H1 (cell line): ENCODE measurements at regions not wholly inside any gene's neighbourhood (a gene's known extent, or its start where the extent isn't known, plus 50 kb on each side); places are given as distances from the start of the nearest gene placed in this dataset.

Experiments
- CTCF ChIA-PET: fragments of 300-600 bp; sonication (Branson Sonifier 250); formaldehyde crosslinking; loops from one replicate; lab custom pipeline; 2021; ENCODE audit not compliant: partially characterized antibody; lab: Charles Lee
- POLR2A ChIA-PET: fragments of 300-600 bp; sonication (Branson Sonifier 250); formaldehyde crosslinking; loops from one replicate; lab custom pipeline; 2021; ENCODE audit warnings: inconsistent platforms; ENCODE audit not compliant: partially characterized antibody; lab: Charles Lee
- DNase-seq, 2 experiments: peaks; one replicate each; pipeline versions ENCODE4 v3.0.0 to v3.0.0-alpha.2; 2010 to 2022; ENCODE audit warnings: low spot score in 2 of 2, low read depth in 1 of 2, mixed read lengths in 1 of 2
- FAIRE-seq: peaks from 2 replicates; lab custom pipeline; 2011; peaks lifted over from hg19 to GRCh38; lab: Jason Lieb, UNC
- H2AFZ ChIP-seq: 2 replicates; pipeline ENCODE4 v1.8.1; 2012; ENCODE audit warnings: low read length, inconsistent platforms
- H2AK5ac ChIP-seq: 2 replicates; pipeline ENCODE4 v1.6.1; 2013; ENCODE audit warnings: low read depth, low read length
- H2BK120ac ChIP-seq: replicated peaks from 2 replicates; pipeline ENCODE3; 2013; ENCODE audit warnings: low read depth, low read length, inconsistent platforms
- H2BK12ac ChIP-seq: 2 replicates; pipeline ENCODE4 v1.6.1; 2013; ENCODE audit warnings: low read depth, low read length
- H2BK15ac ChIP-seq: 2 replicates; pipeline ENCODE4 v1.6.1; 2013; ENCODE audit warnings: low read length
- H2BK20ac ChIP-seq: 2 replicates; pipeline ENCODE4 v1.6.1; 2013; ENCODE audit warnings: low read length
- H2BK5ac ChIP-seq: 2 replicates; pipeline ENCODE4 v1.6.1; 2013; ENCODE audit warnings: low read depth, low read length
- H3K14ac ChIP-seq: 2 replicates; pipeline ENCODE4 v1.6.1; 2013; ENCODE audit warnings: inconsistent platforms; ENCODE audit not compliant: insufficient read length
- H3K18ac ChIP-seq: 2 replicates; pipeline ENCODE4 v1.6.1; 2013; ENCODE audit warnings: low read length; ENCODE audit errors: extremely low read depth
- H3K23ac ChIP-seq: 2 replicates; pipeline ENCODE4 v1.6.1; 2013; ENCODE audit warnings: inconsistent platforms; ENCODE audit not compliant: insufficient read length
- H3K23me2 ChIP-seq: 2 replicates; pipeline ENCODE4 v1.6.1; 2013; ENCODE audit warnings: low read depth, low read length
- H3K27ac ChIP-seq: 2 replicates; pipeline ENCODE4 v1.6.1; 2011; ENCODE audit warnings: low read depth, low read length, inconsistent platforms
- H3K27me3 ChIP-seq, 4 experiments: replicated peaks in 1 of 4; 1 replicate in 1 of 4; 2 replicates in 3 of 4; pipeline versions ENCODE4 v1.6.1 to v1.8.1; 2011 to 2013; ENCODE audit warnings: low read length in 3 of 4, mild to moderate bottlenecking in 3 of 4, inconsistent platforms in 2 of 4, mixed read lengths in 2 of 4, moderate library complexity in 1 of 4; ENCODE audit not compliant: control insufficient read depth in 3 of 4, insufficient read depth in 3 of 4; ENCODE audit errors: extremely low read depth in 1 of 4
- H3K36me3 ChIP-seq, 4 experiments: 2 replicates each; pipeline versions ENCODE4 v1.6.1 to v1.8.1; 2011 to 2013; ENCODE audit warnings: mild to moderate bottlenecking in 4 of 4, low read length in 3 of 4, moderate library complexity in 2 of 4, control low read depth in 1 of 4, inconsistent platforms in 1 of 4; ENCODE audit not compliant: insufficient read depth in 4 of 4, control insufficient read depth in 2 of 4
- H3K4ac ChIP-seq: replicated peaks from 2 replicates; pipeline ENCODE3; 2013; ENCODE audit warnings: low read length, low read depth, mixed read lengths, inconsistent platforms; ENCODE audit not compliant: insufficient read length
- H3K4me1 ChIP-seq, 4 experiments: replicated peaks in 1 of 4; 1 replicate in 1 of 4; 2 replicates in 3 of 4; pipeline versions ENCODE4 v1.6.1 to v1.8.1; 2011 to 2013; ENCODE audit warnings: low read length in 3 of 4, inconsistent platforms in 2 of 4, mixed read lengths in 1 of 4; ENCODE audit not compliant: insufficient read depth in 4 of 4, control insufficient read depth in 3 of 4
- H3K4me2 ChIP-seq, 2 experiments: 2 replicates each; pipeline versions ENCODE4 v1.6.1 to v1.8.1; 2011 to 2013; ENCODE audit warnings: low read depth in 2 of 2, low read length in 2 of 2, control low read depth in 1 of 2, inconsistent platforms in 1 of 2, mild to moderate bottlenecking in 1 of 2; ENCODE audit not compliant: insufficient read depth in 1 of 2
- H3K4me3 ChIP-seq, 4 experiments: fragments of 200-600, 300-600 bp in 1 of 4; sonication (generic), shearing (Covaris generic), sonication (Bioruptor Twin) in 1 of 4; 2 replicates each; pipeline versions ENCODE4 v1.5.1 to v1.8.1; 2011 to 2016; ENCODE audit warnings: low read length in 4 of 4, low read depth in 3 of 4, control low read depth in 2 of 4, inconsistent platforms in 2 of 4, mild to moderate bottlenecking in 2 of 4, mixed read lengths in 1 of 4, moderate library complexity in 1 of 4; ENCODE audit not compliant: insufficient read depth in 2 of 4; ENCODE audit errors: extremely low read depth in 1 of 4
- H3K56ac ChIP-seq: replicated peaks from 2 replicates; pipeline ENCODE3; 2013; ENCODE audit warnings: low read depth, mild to moderate bottlenecking, mixed read lengths, low read length, inconsistent platforms; ENCODE audit not compliant: insufficient read length
- H3K79me1 ChIP-seq: 2 replicates; pipeline ENCODE4 v1.6.1; 2013; ENCODE audit warnings: low read depth, low read length, control low read depth
- H3K79me2 ChIP-seq, 2 experiments: 2 replicates each; pipeline versions ENCODE4 v1.6.1 to v1.8.1; 2012 to 2013; ENCODE audit warnings: low read length in 2 of 2, mild to moderate bottlenecking in 2 of 2, inconsistent platforms in 1 of 2; ENCODE audit not compliant: insufficient read depth in 2 of 2, control insufficient read depth in 1 of 2
- H3K9ac ChIP-seq, 4 experiments: replicated peaks in 1 of 4; 1 replicate in 1 of 4; 2 replicates in 3 of 4; pipeline versions ENCODE4 v1.6.1 to v1.8.1; 2011 to 2013; ENCODE audit warnings: low read depth in 3 of 4, low read length in 3 of 4, control low read depth in 2 of 4, mild to moderate bottlenecking in 2 of 4, moderate library complexity in 2 of 4, inconsistent platforms in 1 of 4; ENCODE audit errors: extremely low read depth in 1 of 4
- H3K9me3 ChIP-seq, 2 experiments: 2 replicates each; pipeline versions ENCODE4 v1.6.1 to v1.8.1; 2012 to 2013; ENCODE audit warnings: mild to moderate bottlenecking in 2 of 2, moderate library complexity in 2 of 2, control low read depth in 1 of 2, inconsistent platforms in 1 of 2, low read depth in 1 of 2, low read length in 1 of 2, mixed read lengths in 1 of 2; ENCODE audit not compliant: insufficient read depth in 2 of 2
- H4K20me1 ChIP-seq, 2 experiments: replicated peaks in 1 of 2; 2 replicates each; pipeline versions ENCODE3 to v1.8.1; 2011 to 2013; ENCODE audit warnings: inconsistent platforms in 2 of 2, low read length in 2 of 2, mild to moderate bottlenecking in 1 of 2; ENCODE audit not compliant: insufficient read depth in 2 of 2, control insufficient read depth in 1 of 2
- H4K5ac ChIP-seq: 2 replicates; pipeline ENCODE4 v1.6.1; 2013; ENCODE audit warnings: low read length, low read depth, mixed read lengths, inconsistent platforms; ENCODE audit not compliant: insufficient read length
- H4K8ac ChIP-seq: 2 replicates; pipeline ENCODE4 v1.8.0; 2013; ENCODE audit warnings: mild to moderate bottlenecking, moderate library complexity, low read length, inconsistent platforms; ENCODE audit not compliant: insufficient read depth; ENCODE audit errors: extremely low read depth
- H4K91ac ChIP-seq: replicated peaks from 2 replicates; pipeline ENCODE3; 2013; ENCODE audit warnings: low read length, mixed read lengths, inconsistent platforms; ENCODE audit not compliant: insufficient read length
- ASH2L ChIP-seq: fragments of 200-600, 300-600 bp; sonication (generic); IDR thresholded peaks from one replicate; pipeline ENCODE4 v1.7.1; 2017; ENCODE audit warnings: low read length
- BCL11A ChIP-seq, 2 experiments: IDR thresholded peaks; one replicate each; pipeline ENCODE4 v1.6.1; 2011; ENCODE audit warnings: low read depth in 2 of 2, low read length in 2 of 2, mild to moderate bottlenecking in 2 of 2
- EGR1 ChIP-seq: IDR thresholded peaks from 2 replicates; pipeline ENCODE4 v1.6.1; 2011; ENCODE audit warnings: low read depth, low read length, borderline replicate concordance
- FOSL1 ChIP-seq: IDR thresholded peaks from 2 replicates; pipeline ENCODE4 v1.6.1; 2011; ENCODE audit warnings: mild to moderate bottlenecking, low read depth, low read length, moderate library complexity; ENCODE audit not compliant: insufficient read depth
- RAD21 ChIP-seq, 2 experiments: IDR thresholded peaks in 1 of 2; conservative IDR thresholded peaks in 1 of 2; 2 replicates each; pipeline ENCODE4 v1.6.1; 2011; ENCODE audit warnings: low read depth in 2 of 2, low read length in 2 of 2, improper control_type of control experiment in 1 of 2, inconsistent platforms in 1 of 2, mild to moderate bottlenecking in 1 of 2, moderate library complexity in 1 of 2
- RBBP5 ChIP-seq: IDR thresholded peaks from 2 replicates; pipeline ENCODE4 v1.7.1; 2012; ENCODE audit warnings: low read depth, mild to moderate bottlenecking, inconsistent platforms, low read length, moderate library complexity, borderline replicate concordance
- SAP30 ChIP-seq: fragments of 300-600 bp; sonication (generic); IDR thresholded peaks from 2 replicates; pipeline ENCODE4 v1.7.1; 2012; ENCODE audit warnings: low read length, moderate library complexity, mild to moderate bottlenecking, inconsistent platforms; ENCODE audit not compliant: insufficient read depth, insufficient replicate concordance
- TEAD4 ChIP-seq: IDR thresholded peaks from 2 replicates; pipeline ENCODE4 v1.6.1; 2012; ENCODE audit warnings: low read depth, low read length, inconsistent platforms, mixed read lengths
- WGBS, 2 experiments: shearing (Covaris generic) in 1 of 2; methylation state at CpG; one replicate each; pipeline versions ENCODE4 v1.1.6 to v1.1.7; 2013 to 2015; ENCODE audit warnings: low lambda C conversion rate in 2 of 2, mixed read lengths in 2 of 2, inconsistent platforms in 1 of 2, low coverage in 1 of 2, missing lambda C conversion rate in 1 of 2; ENCODE audit not compliant: insufficient replicate concordance in 2 of 2, insufficient coverage in 1 of 2, insufficient read length in 1 of 2; ENCODE audit errors: extremely low coverage in 1 of 2, missing lambda C conversion rate in 1 of 2; 5-methylcytosine and 5-hydroxymethylcytosine counted together

DNA sequence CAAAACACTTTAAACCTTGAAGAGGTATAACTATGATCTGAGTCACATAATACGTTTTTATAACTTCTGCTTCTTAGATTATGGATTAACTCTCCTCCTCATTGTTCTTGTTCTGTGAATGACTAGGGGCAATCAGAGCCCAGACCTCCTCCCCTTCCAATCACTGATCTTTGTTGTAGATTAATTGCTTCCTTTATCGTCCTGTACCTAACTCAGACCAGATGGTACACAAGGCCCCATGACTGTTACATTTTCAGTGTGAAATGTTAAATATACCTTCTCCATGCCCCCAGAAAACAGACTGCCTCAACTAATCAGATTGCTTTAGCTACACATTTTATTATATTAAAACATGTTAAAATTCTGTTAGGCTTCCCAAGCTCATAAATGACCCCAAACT is 211.7 kb downstream of the RNF152 start:
- Histone ChIP-seq H4K8ac (no peak overlapping the region), H3K9me3 (peaks cover 4 to 9% of the 10 kb centered on the region in 2 experiments), H3K4ac (no peak overlapping the region), H2BK15ac (no peak overlapping the region), H3K18ac (no peak overlapping the region), H3K23me2 (no peaks in the 10 kb centered on the region), H4K5ac (no peak overlapping the region), H4K20me1 (no peaks in the 10 kb centered on the region), H3K9ac (no peak overlapping the region), H3K27ac (no peak overlapping the region), H3K4me3 (no peak overlapping the region), H3K79me1 (no peaks in the 10 kb centered on the region), H3K4me2 (no peak overlapping the region), H3K4me1 (no peaks in the 10 kb centered on the region), H2BK120ac (no peak overlapping the region), H3K56ac (no peak overlapping the region), H2AK5ac (no peak overlapping the region), H2BK20ac (no peak overlapping the region), H3K14ac (no peak overlapping the region), H3K79me2 (no peaks in the 10 kb centered on the region), H3K27me3 (no peaks in the 10 kb centered on the region), H2BK5ac (no peak overlapping the region), H3K23ac (no peak overlapping the region), H2BK12ac (no peak overlapping the region), H3K36me3 (no peaks in the 10 kb centered on the region; a peak in 1 of 8 replicates), H4K91ac (no peak overlapping the region), H2AFZ (no peak overlapping the region)
- CTCF ChIA-PET, result interaction anchor here (0.6 kb wide), 1 partner anchor 355 kb away, joined by 3 read pairs; no protein-coding TSS in a partner anchor
- FAIRE-seq (no peak), DNase-seq (no peak)
- 80% methylated on average over 2 of the region's 2 CpGs; no CpG with 5 or more reads in 1 of the 2 experiments for WGBS, 2 experiments
- POLR2A ChIA-PET, result no interaction called here
- TF ChIP-seq RAD21 (IDR thresholded peaks at IDR 0.05 in 1 of 2, conservative IDR thresholded peaks at IDR 0.05 in 1 of 2; ENCODE audit: low read depth in 2 of 2, low read length in 2 of 2) (no peak), EGR1 (no peak), RBBP5 (no peak), FOSL1 (no peak), BCL11A (IDR thresholded peaks at IDR 0.05; ENCODE audit: low read depth in 2 of 2, low read length in 2 of 2) (no peak), SAP30 (no peak), TEAD4 (no peak), ASH2L (no peak)
